ENCODE measurements at regions not wholly inside any gene's neighbourhood (a gene's known extent, or its start where the extent isn't known, plus 50 kb on each side); places are given as distances from the start of the nearest gene placed in this dataset.

- TF ChIP-seq CTCF (conservative IDR thresholded peaks at IDR 0.05; ENCODE audit: low read depth, low read length) (no peak), EZH2 (IDR thresholded peaks at IDR 0.05; ENCODE audit: borderline replicate concordance, low read depth, low read length, poor library complexity, severe bottlenecking) (no peak)
These were observed 52.4 kb upstream of the TSPAN5 start for GRCh38 chr4:98710831-98711230.

Measured in A673 (cell line).